ENCODE measurements at regions not wholly inside any gene's neighbourhood (a gene's known extent, or its start where the extent isn't known, plus 50 kb on each side); places are given as distances from the start of the nearest gene placed in this dataset.

GRCh38 chr10:62981096-62981495 is 152.0 kb upstream of the NRBF2 start:
- TF ChIP-seq CTCF (IDR thresholded peaks at IDR 0.05; ENCODE audit: low read length), result no peak
- no peak for TF ChIP-seq EZH2 (optimal IDR thresholded peaks at IDR 0.05; ENCODE audit: low read depth, low read length)
- no peak for TF ChIP-seq EZH2phosphoT487 (IDR thresholded peaks at IDR 0.05; ENCODE audit: low read length)
